H9 (cell line): ENCODE measurements at regions not wholly inside any gene's neighbourhood (a gene's known extent, or its start where the extent isn't known, plus 50 kb on each side); places are given as distances from the start of the nearest gene placed in this dataset.

ENCODE experiments used
- DNase-seq: peaks from one replicate; pipeline ENCODE4 v3.0.0-alpha.2; 2017
- H2AFZ ChIP-seq: one replicate; pipeline ENCODE4 v1.6.1; 2013; ENCODE audit warnings: mild to moderate bottlenecking, low read length, control low read depth, moderate library complexity
- H2AK5ac ChIP-seq: 2 replicates; pipeline ENCODE4 v1.6.1; 2013; ENCODE audit warnings: low read length, control low read depth, mixed read lengths; ENCODE audit not compliant: insufficient read length
- H2BK120ac ChIP-seq: one replicate; pipeline ENCODE4 v1.6.1; 2013; ENCODE audit warnings: low read depth, mild to moderate bottlenecking, low read length, control low read depth, inconsistent platforms; ENCODE audit not compliant: poor library complexity, severe bottlenecking
- H2BK12ac ChIP-seq: 2 replicates; pipeline ENCODE4 v1.6.1; 2013; ENCODE audit warnings: low read length, control low read depth, mixed read lengths, low read depth; ENCODE audit not compliant: insufficient read length
- H2BK15ac ChIP-seq: 2 replicates; pipeline ENCODE4 v1.6.1; 2013; ENCODE audit warnings: low read depth, low read length, control low read depth
- H2BK20ac ChIP-seq: one replicate; pipeline ENCODE4 v1.6.1; 2013; ENCODE audit warnings: low read depth, mild to moderate bottlenecking, low read length, control low read depth, inconsistent platforms; ENCODE audit not compliant: poor library complexity, severe bottlenecking
- H2BK5ac ChIP-seq: 2 replicates; pipeline ENCODE4 v1.6.1; 2013; ENCODE audit warnings: low read length, control low read depth, mixed read lengths; ENCODE audit not compliant: insufficient read length
- H3K14ac ChIP-seq: 2 replicates; pipeline ENCODE4 v1.6.1; 2013; ENCODE audit warnings: low read length, control low read depth; ENCODE audit not compliant: insufficient read depth
- H3K18ac ChIP-seq: 2 replicates; pipeline ENCODE4 v1.6.1; 2013; ENCODE audit warnings: low read depth, mild to moderate bottlenecking, mixed read lengths, low read length, control low read depth; ENCODE audit not compliant: insufficient read length
- H3K23ac ChIP-seq: 2 replicates; pipeline ENCODE4 v1.6.1; 2013; ENCODE audit warnings: low read length, control low read depth, mixed read lengths, low read depth; ENCODE audit not compliant: insufficient read length
- H3K23me2 ChIP-seq: 2 replicates; pipeline ENCODE4 v1.6.1; 2013; ENCODE audit warnings: low read depth, mild to moderate bottlenecking, mixed read lengths, low read length, control low read depth; ENCODE audit not compliant: insufficient read length, poor library complexity, severe bottlenecking
- H3K27ac ChIP-seq: 2 replicates; pipeline ENCODE4 v1.5.1; 2013; ENCODE audit warnings: low read length, control low read depth, mixed read lengths, low read depth; ENCODE audit not compliant: insufficient read length
- H3K27me3 ChIP-seq: 2 replicates; pipeline ENCODE4 v1.6.1; 2013; ENCODE audit warnings: low read length, control low read depth, inconsistent platforms; ENCODE audit not compliant: insufficient read depth
- H3K4ac ChIP-seq: 2 replicates; pipeline ENCODE4 v1.6.1; 2013; ENCODE audit warnings: low read depth, mild to moderate bottlenecking, control low read depth, inconsistent platforms, low read length, moderate library complexity
- H3K4me1 ChIP-seq: 2 replicates; pipeline ENCODE4 v1.6.1; 2013; ENCODE audit warnings: low read length, control low read depth, inconsistent platforms; ENCODE audit not compliant: insufficient read depth
- H3K4me2 ChIP-seq: 2 replicates; pipeline ENCODE4 v1.6.1; 2013; ENCODE audit warnings: low read length, control low read depth, mixed read lengths; ENCODE audit not compliant: insufficient read length, insufficient read depth
- H3K56ac ChIP-seq: 2 replicates; pipeline ENCODE4 v1.6.1; 2013; ENCODE audit warnings: low read depth, mild to moderate bottlenecking, mixed read lengths, low read length, control low read depth; ENCODE audit not compliant: insufficient read length
- H3K79me1 ChIP-seq: 2 replicates; pipeline ENCODE4 v1.6.1; 2013; ENCODE audit warnings: low read depth, mild to moderate bottlenecking, moderate library complexity, low read length, control low read depth, inconsistent platforms; ENCODE audit not compliant: insufficient read depth, poor library complexity, severe bottlenecking
- H3K79me2 ChIP-seq: 2 replicates; pipeline ENCODE4 v1.6.1; 2013; ENCODE audit warnings: low read length, control low read depth, inconsistent platforms; ENCODE audit not compliant: insufficient read depth
- H3K9ac ChIP-seq: 2 replicates; pipeline ENCODE4 v1.6.1; 2013; ENCODE audit warnings: low read length, control low read depth, mixed read lengths; ENCODE audit not compliant: insufficient read length; ENCODE audit errors: extremely low read depth
- H3K9me3 ChIP-seq: one replicate; pipeline ENCODE4 v1.6.1; 2013; ENCODE audit warnings: low read depth, low read length, inconsistent platforms; ENCODE audit not compliant: control insufficient read depth
- H3T11ph ChIP-seq: one replicate; pipeline ENCODE4 v1.6.1; 2013; ENCODE audit warnings: mild to moderate bottlenecking, low read length, control low read depth, inconsistent platforms
- H4K20me1 ChIP-seq: one replicate; pipeline ENCODE4 v1.6.1; 2013; ENCODE audit not compliant: control insufficient read depth, insufficient read length, insufficient read depth
- H4K5ac ChIP-seq: 2 replicates; pipeline ENCODE4 v1.6.1; 2013; ENCODE audit warnings: low read depth, mild to moderate bottlenecking, mixed read lengths, low read length, control low read depth; ENCODE audit not compliant: insufficient read length
- H4K8ac ChIP-seq: replicated peaks from 2 replicates; pipeline ENCODE4 v1.6.1; 2013; ENCODE audit warnings: low read length, control low read depth, mixed read lengths, low read depth; ENCODE audit not compliant: insufficient read length
- H4K91ac ChIP-seq: 2 replicates; pipeline ENCODE4 v1.6.1; 2013; ENCODE audit warnings: low read depth, mild to moderate bottlenecking, moderate library complexity, mixed read lengths, low read length, control low read depth; ENCODE audit not compliant: insufficient read length
- H3K27ac Mint-ChIP-seq, 3 experiments: 2 replicates in 2 of 3; 3 replicates in 1 of 3; pipeline ENCODE4 v1.8.0; 2020 to 2021; ENCODE audit warnings: mixed read lengths in 3 of 3, mild to moderate bottlenecking in 1 of 3, moderate library complexity in 1 of 3
- H3K27me3 Mint-ChIP-seq: 2 replicates; pipeline ENCODE4 v1.8.0; 2021; ENCODE audit warnings: low read depth, mild to moderate bottlenecking, moderate library complexity, mixed read lengths
- H3K36me3 Mint-ChIP-seq, 3 experiments: 2 replicates in 2 of 3; 3 replicates in 1 of 3; pipeline ENCODE4 v1.8.0; 2020 to 2021; ENCODE audit warnings: low read depth in 3 of 3, mixed read lengths in 3 of 3; ENCODE audit not compliant: insufficient read depth in 1 of 3
- H3K4me1 Mint-ChIP-seq, 2 experiments: 2 replicates each; pipeline ENCODE4 v1.8.0; 2020; ENCODE audit warnings: mixed read lengths in 2 of 2
- H3K4me3 Mint-ChIP-seq, 2 experiments: 2 replicates in 1 of 2; 3 replicates in 1 of 2; pipeline ENCODE4 v1.8.0; 2020 to 2021; ENCODE audit warnings: mild to moderate bottlenecking in 2 of 2, mixed read lengths in 2 of 2, moderate library complexity in 1 of 2
- H3K9me3 Mint-ChIP-seq, 2 experiments: 2 replicates in 1 of 2; 3 replicates in 1 of 2; pipeline ENCODE4 v1.8.0; 2020; ENCODE audit warnings: mild to moderate bottlenecking in 2 of 2, mixed read lengths in 2 of 2, moderate library complexity in 1 of 2
- CTCF ChIP-seq: fragments of 200-600 bp; sonication (generic); conservative IDR thresholded peaks from 3 replicates; pipeline ENCODE4 v1.8.0; 2021; ENCODE audit warnings: antibody characterized with exemption, mild to moderate bottlenecking
- WGBS: extraction: QIAGEN DNeasy Blood & Tissue Kit; methylation state at CpG from one replicate; pipeline ENCODE4 v1.1.7; 2013; ENCODE audit warnings: missing lambda C conversion rate, low lambda C conversion rate, mixed read lengths; ENCODE audit not compliant: insufficient read length; ENCODE audit errors: extremely low coverage; 5-methylcytosine and 5-hydroxymethylcytosine counted together

GRCh38 chr5:159503236-159503635 lies 172.9 kb upstream of the IL12B start:
- no peak overlapping the region for H3K27ac ChIP-seq
- no peak overlapping the region for H3T11ph ChIP-seq
- H3K27me3 Mint-ChIP-seq, result no peaks in the 10 kb centered on the region
- H3K9me3 ChIP-seq, result no peaks in the 10 kb centered on the region
- H2AFZ ChIP-seq, result no peak overlapping the region
- no peak overlapping the region for H4K91ac ChIP-seq
- H3K36me3 Mint-ChIP-seq, result no peaks in the 10 kb centered on the region
- no peak overlapping the region for H2BK12ac ChIP-seq
- no peak overlapping the region for H2BK20ac ChIP-seq
- no peaks in the 10 kb centered on the region for H3K79me2 ChIP-seq
- WGBS, result no CpG with 5 or more reads among the region's 4 CpGs
- H2AK5ac ChIP-seq, result no peak overlapping the region
- no peaks in the 10 kb centered on the region; a peak in 1 of 4 replicates for H3K4me1 Mint-ChIP-seq
- H3K23me2 ChIP-seq, result peaks cover 4% of the 10 kb centered on the region
- no peak overlapping the region for H3K4me3 Mint-ChIP-seq
- no peak overlapping the region for H2BK120ac ChIP-seq
- no peaks in the 10 kb centered on the region for H3K79me1 ChIP-seq
- H3K14ac ChIP-seq, result no peak overlapping the region
- H4K5ac ChIP-seq, result no peak overlapping the region
- no peak overlapping the region for H3K23ac ChIP-seq
- no peak for DNase-seq
- H3K4me1 ChIP-seq, result no peaks in the 10 kb centered on the region
- no peak overlapping the region for H4K8ac ChIP-seq
- H3K4ac ChIP-seq, result no peak overlapping the region
- no peaks in the 10 kb centered on the region for H3K27me3 ChIP-seq
- TF ChIP-seq CTCF, result no peak
- no peak overlapping the region for H3K9ac ChIP-seq
- no peak overlapping the region for H3K18ac ChIP-seq
- H3K27ac Mint-ChIP-seq, result no peak overlapping the region
- no peaks in the 10 kb centered on the region for H4K20me1 ChIP-seq
- H3K4me2 ChIP-seq, result no peak overlapping the region
- no peak overlapping the region for H3K56ac ChIP-seq
- no peak overlapping the region for H2BK5ac ChIP-seq
- H3K9me3 Mint-ChIP-seq, result peaks cover 3 to 6% of the 10 kb centered on the region in 2 experiments; a peak in 4 of 5 replicates
- H2BK15ac ChIP-seq, result no peak overlapping the region
